HepG2 (cell line): ENCODE measurements at regions not wholly inside any gene's neighbourhood (a gene's known extent, or its start where the extent isn't known, plus 50 kb on each side); places are given as distances from the start of the nearest gene placed in this dataset.

Experiments used
- CTCF ChIP-seq: sonication (generic); formaldehyde crosslinking; IDR thresholded peaks from 2 replicates; pipeline ENCODE4 v1.5.0; 2020; ENCODE audit warnings: mild to moderate bottlenecking, missing genetic modification reagents, moderate library complexity
- JUND ChIP-seq: sonication (generic); formaldehyde crosslinking; IDR thresholded peaks from 2 replicates; pipeline ENCODE4 v1.8.0; 2022; ENCODE audit warnings: mild to moderate bottlenecking, missing genetic modification reagents
- MYNN ChIP-seq: sonication (generic); formaldehyde crosslinking; IDR thresholded peaks from 2 replicates; pipeline ENCODE4 v1.4.0; 2020; ENCODE audit warnings: mild to moderate bottlenecking, low read depth, missing genetic modification reagents
- PBX3 ChIP-seq: sonication (generic); formaldehyde crosslinking; IDR thresholded peaks from 2 replicates; pipeline ENCODE4 v1.8.1; 2023; ENCODE audit warnings: missing genetic modification reagents, inconsistent platforms, borderline replicate concordance
- POLR2A ChIP-seq, 2 experiments: IDR thresholded peaks; 2 replicates each; pipeline ENCODE4 v1.6.1; 2011; ENCODE audit warnings: low read depth in 2 of 2, low read length in 2 of 2, mild to moderate bottlenecking in 1 of 2, moderate library complexity in 1 of 2; ENCODE audit not compliant: insufficient read depth in 1 of 2
- RELA ChIP-seq: sonication (generic); formaldehyde crosslinking; IDR thresholded peaks from 2 replicates; pipeline ENCODE4 v1.4.0; 2020; ENCODE audit warnings: missing genetic modification reagents
- TCF7 ChIP-seq: sonication (generic); IDR thresholded peaks from 2 replicates; pipeline ENCODE4 v1.6.1; 2016; ENCODE audit warnings: antibody characterized with exemption, low read depth
- TFAP4 ChIP-seq: sonication (generic); IDR thresholded peaks from 2 replicates; pipeline ENCODE4 v1.6.1; 2016; ENCODE audit warnings: low read depth, borderline replicate concordance
- U2AF1 ChIP-seq: fragments of 200-400 bp; formaldehyde crosslinking; optimal IDR thresholded peaks from 2 replicates; pipeline ENCODE3; 2017; ENCODE audit warnings: mild to moderate bottlenecking, low read depth, low read length
- ZNF362 ChIP-seq: sonication (generic); formaldehyde crosslinking; IDR thresholded peaks from 2 replicates; pipeline ENCODE4 v1.4.0; 2020; ENCODE audit warnings: missing genetic modification reagents, mild to moderate bottlenecking, borderline replicate concordance
- ZNF660 ChIP-seq: sonication (generic); formaldehyde crosslinking; IDR thresholded peaks from 2 replicates; pipeline ENCODE4 v1.5.1; 2020; ENCODE audit warnings: mild to moderate bottlenecking, low read depth, missing genetic modification reagents, borderline replicate concordance

GRCh38 chr15:67937153-67937761, 97.4 kb upstream of the RNU6-1 start:
- no peak for TF ChIP-seq CTCF
- TF ChIP-seq U2AF1: no peak
- no peak for TF ChIP-seq TCF7
- no peak for TF ChIP-seq POLR2A (IDR thresholded peaks at IDR 0.05; ENCODE audit: insufficient read depth in 1 of 2, low read depth in 2 of 2, low read length in 2 of 2)
- TF ChIP-seq PBX3: no peak
- no peak for TF ChIP-seq TFAP4
- no peak for TF ChIP-seq JUND (CRISPR knock-in tag)
- no peak for TF ChIP-seq RELA (CRISPR knock-in tag)
- no peak for TF ChIP-seq ZNF660 (CRISPR knock-in tag)
- no peak for TF ChIP-seq MYNN (CRISPR knock-in tag)
- TF ChIP-seq ZNF362 (CRISPR knock-in tag): no peak
